ENCODE measurements at regions not wholly inside any gene's neighbourhood (a gene's known extent, or its start where the extent isn't known, plus 50 kb on each side); places are given as distances from the start of the nearest gene placed in this dataset.

- no peaks in the 10 kb centered on the region for H3K4me1 Mint-ChIP-seq
- H3K9me3 Mint-ChIP-seq = peaks cover 5% of the 10 kb centered on the region
- DNase-seq (ENCODE audit: low spot score in 2 of 2) = no peak
- no peaks in the 10 kb centered on the region for H3K36me3 Mint-ChIP-seq (ENCODE audit: insufficient read depth)
- no peak overlapping the region for H3K4me3 Mint-ChIP-seq
- H3K27me3 Mint-ChIP-seq = peaks cover 50% of the 10 kb centered on the region
- H3K27ac Mint-ChIP-seq (ENCODE audit: low read depth) = no peak overlapping the region
- no peak for ATAC-seq (replicated peaks; ENCODE audit: extremely low read depth, poor library complexity, severe bottlenecking)
These were observed 106.7 kb upstream of the ZNF618 start for GRCh38 chr9:113769412-113769811.

GRCh38 chr9:113770396-113770795 is 105.7 kb upstream of the ZNF618 start:
- H3K27me3 Mint-ChIP-seq = peaks cover 45% of the 10 kb centered on the region

GRCh38 chr9:113771199-113771598 is 104.9 kb upstream of the ZNF618 start:
- H3K4me1 Mint-ChIP-seq = no peaks in the 10 kb centered on the region
- no peak overlapping the region for H3K27ac Mint-ChIP-seq (ENCODE audit: low read depth)
- peaks cover 45% of the 10 kb centered on the region for H3K27me3 Mint-ChIP-seq
- ATAC-seq (replicated peaks; ENCODE audit: extremely low read depth, poor library complexity, severe bottlenecking) (no peak), DNase-seq (ENCODE audit: low spot score in 2 of 2) (no peak)
- H3K4me3 Mint-ChIP-seq = no peak overlapping the region
- H3K36me3 Mint-ChIP-seq (ENCODE audit: insufficient read depth) = no peaks in the 10 kb centered on the region
- H3K9me3 Mint-ChIP-seq = peaks cover 5% of the 10 kb centered on the region

More at GRCh38 chr9:113770396-113770795, 105.7 kb upstream of the ZNF618 start:
- ATAC-seq (replicated peaks; ENCODE audit: extremely low read depth, poor library complexity, severe bottlenecking) = no peak
- no peak for DNase-seq (ENCODE audit: low spot score in 2 of 2)
- H3K9me3 Mint-ChIP-seq = peaks cover 5% of the 10 kb centered on the region
- no peak overlapping the region for H3K27ac Mint-ChIP-seq (ENCODE audit: low read depth)
- H3K4me3 Mint-ChIP-seq = no peak overlapping the region
- no peaks in the 10 kb centered on the region for H3K4me1 Mint-ChIP-seq
- H3K36me3 Mint-ChIP-seq (ENCODE audit: insufficient read depth) = no peaks in the 10 kb centered on the region

- H3K27me3 Mint-ChIP-seq = peaks cover 55% of the 10 kb centered on the region
- H3K4me1 Mint-ChIP-seq = no peaks in the 10 kb centered on the region
- H3K36me3 Mint-ChIP-seq (ENCODE audit: insufficient read depth) = no peaks in the 10 kb centered on the region
- ATAC-seq (replicated peaks; ENCODE audit: extremely low read depth, poor library complexity, severe bottlenecking) (no peak), DNase-seq (ENCODE audit: low spot score in 2 of 2) (no peak)
- no peak overlapping the region for H3K27ac Mint-ChIP-seq (ENCODE audit: low read depth)
- H3K9me3 Mint-ChIP-seq = no peaks in the 10 kb centered on the region
- H3K4me3 Mint-ChIP-seq = no peak overlapping the region
These were observed 103.8 kb upstream of the ZNF618 start for GRCh38 chr9:113772121-113772810.

GRCh38 chr9:113774963-113775362 is 101.1 kb upstream of the ZNF618 start:
- no peak for ATAC-seq (replicated peaks; ENCODE audit: extremely low read depth, poor library complexity, severe bottlenecking)
- no peak overlapping the region for H3K27ac Mint-ChIP-seq (ENCODE audit: low read depth)
- no peak for DNase-seq (ENCODE audit: low spot score in 2 of 2)
- H3K9me3 Mint-ChIP-seq = no peaks in the 10 kb centered on the region
- H3K4me1 Mint-ChIP-seq = no peaks in the 10 kb centered on the region
- no peaks in the 10 kb centered on the region for H3K36me3 Mint-ChIP-seq (ENCODE audit: insufficient read depth)
- H3K4me3 Mint-ChIP-seq = no peak overlapping the region
- peaks cover 46% of the 10 kb centered on the region for H3K27me3 Mint-ChIP-seq

GRCh38 chr9:113775749-113776148 is 100.4 kb upstream of the ZNF618 start:
- H3K9me3 Mint-ChIP-seq = no peaks in the 10 kb centered on the region
- no peak for DNase-seq (ENCODE audit: low spot score in 2 of 2)
- no peaks in the 10 kb centered on the region for H3K36me3 Mint-ChIP-seq (ENCODE audit: insufficient read depth)
- H3K27me3 Mint-ChIP-seq = peaks cover 44% of the 10 kb centered on the region
- no peak overlapping the region for H3K27ac Mint-ChIP-seq (ENCODE audit: low read depth)
- ATAC-seq (replicated peaks; ENCODE audit: extremely low read depth, poor library complexity, severe bottlenecking) = no peak
- no peak overlapping the region for H3K4me3 Mint-ChIP-seq
- H3K4me1 Mint-ChIP-seq = no peaks in the 10 kb centered on the region

- DNase-seq (ENCODE audit: low spot score in 2 of 2) (no peak), ATAC-seq (replicated peaks; ENCODE audit: extremely low read depth, poor library complexity, severe bottlenecking) (no peak)
These were observed 99.9 kb upstream of the ZNF618 start for GRCh38 chr9:113776194-113776593.

GRCh38 chr9:113781381-113781780 is 94.7 kb upstream of the ZNF618 start:
- ATAC-seq (replicated peaks; ENCODE audit: extremely low read depth, poor library complexity, severe bottlenecking) (no peak), DNase-seq (ENCODE audit: low spot score in 2 of 2) (no peak)
- Mint-ChIP-seq H3K36me3 (ENCODE audit: insufficient read depth) (no peaks in the 10 kb centered on the region), H3K4me3 (no peak overlapping the region), H3K9me3 (no peaks in the 10 kb centered on the region), H3K4me1 (no peaks in the 10 kb centered on the region), H3K27me3 (peaks cover 63% of the 10 kb centered on the region), H3K27ac (ENCODE audit: low read depth) (no peak overlapping the region)

More at GRCh38 chr9:113776194-113776593, 99.9 kb upstream of the ZNF618 start:
- Mint-ChIP-seq H3K27me3 (peaks cover 44% of the 10 kb centered on the region), H3K9me3 (no peaks in the 10 kb centered on the region), H3K4me1 (no peaks in the 10 kb centered on the region), H3K27ac (ENCODE audit: low read depth) (no peak overlapping the region), H3K36me3 (ENCODE audit: insufficient read depth) (no peaks in the 10 kb centered on the region), H3K4me3 (no peak overlapping the region)

GRCh38 chr9:113781896-113782295 is 94.2 kb upstream of the ZNF618 start:
- H3K9me3 Mint-ChIP-seq = no peaks in the 10 kb centered on the region
- no peak for DNase-seq (ENCODE audit: low spot score in 2 of 2)
- no peak overlapping the region for H3K27ac Mint-ChIP-seq (ENCODE audit: low read depth)
- H3K27me3 Mint-ChIP-seq = peaks cover 58% of the 10 kb centered on the region
- ATAC-seq (replicated peaks; ENCODE audit: extremely low read depth, poor library complexity, severe bottlenecking) = no peak
- H3K4me3 Mint-ChIP-seq = no peak overlapping the region
- no peaks in the 10 kb centered on the region for H3K36me3 Mint-ChIP-seq (ENCODE audit: insufficient read depth)
- H3K4me1 Mint-ChIP-seq = no peaks in the 10 kb centered on the region

GRCh38 chr9:113783475-113783874 is 92.6 kb upstream of the ZNF618 start:
- no peak for DNase-seq (ENCODE audit: low spot score in 2 of 2)
- no peak overlapping the region for H3K4me3 Mint-ChIP-seq
- no peaks in the 10 kb centered on the region for H3K4me1 Mint-ChIP-seq
- no peak overlapping the region for H3K27ac Mint-ChIP-seq (ENCODE audit: low read depth)
- H3K27me3 Mint-ChIP-seq = peaks cover 45% of the 10 kb centered on the region
- ATAC-seq (replicated peaks; ENCODE audit: extremely low read depth, poor library complexity, severe bottlenecking) = no peak
- H3K36me3 Mint-ChIP-seq (ENCODE audit: insufficient read depth) = no peaks in the 10 kb centered on the region
- no peaks in the 10 kb centered on the region for H3K9me3 Mint-ChIP-seq

GRCh38 chr9:113785334-113785733 is 90.8 kb upstream of the ZNF618 start:
- no peaks in the 10 kb centered on the region for H3K9me3 Mint-ChIP-seq
- ATAC-seq (replicated peaks; ENCODE audit: extremely low read depth, poor library complexity, severe bottlenecking) (no peak), DNase-seq (ENCODE audit: low spot score in 2 of 2) (no peak)
- H3K4me1 Mint-ChIP-seq = no peaks in the 10 kb centered on the region
- no peak overlapping the region for H3K4me3 Mint-ChIP-seq
- peaks cover 51% of the 10 kb centered on the region for H3K27me3 Mint-ChIP-seq
- H3K27ac Mint-ChIP-seq (ENCODE audit: low read depth) = no peak overlapping the region
- no peaks in the 10 kb centered on the region for H3K36me3 Mint-ChIP-seq (ENCODE audit: insufficient read depth)

GRCh38 chr9:113786071-113786470 is 90.0 kb upstream of the ZNF618 start:
- Mint-ChIP-seq H3K36me3 (ENCODE audit: insufficient read depth) (no peaks in the 10 kb centered on the region), H3K4me3 (no peak overlapping the region), H3K9me3 (no peaks in the 10 kb centered on the region), H3K27ac (ENCODE audit: low read depth) (no peak overlapping the region), H3K4me1 (no peaks in the 10 kb centered on the region), H3K27me3 (peaks cover 51% of the 10 kb centered on the region)
- DNase-seq (ENCODE audit: low spot score in 2 of 2) (no peak), ATAC-seq (replicated peaks; ENCODE audit: extremely low read depth, poor library complexity, severe bottlenecking) (no peak)

GRCh38 chr9:113787871-113788270 is 88.2 kb upstream of the ZNF618 start:
- H3K27ac Mint-ChIP-seq (ENCODE audit: low read depth) = no peak overlapping the region
- no peak overlapping the region for H3K4me3 Mint-ChIP-seq
- DNase-seq (ENCODE audit: low spot score in 2 of 2) = no peak
- no peaks in the 10 kb centered on the region for H3K36me3 Mint-ChIP-seq (ENCODE audit: insufficient read depth)
- no peaks in the 10 kb centered on the region for H3K9me3 Mint-ChIP-seq
- peaks cover 45% of the 10 kb centered on the region for H3K27me3 Mint-ChIP-seq
- no peak for ATAC-seq (replicated peaks; ENCODE audit: extremely low read depth, poor library complexity, severe bottlenecking)
- no peaks in the 10 kb centered on the region for H3K4me1 Mint-ChIP-seq

Data from central memory CD8-positive, alpha-beta T cell (primary cell).